BE2C (cell line): ENCODE measurements at regions not wholly inside any gene's neighbourhood (a gene's known extent, or its start where the extent isn't known, plus 50 kb on each side); places are given as distances from the start of the nearest gene placed in this dataset.

Source experiments
- DNase-seq: peaks from one replicate; pipeline ENCODE4 v3.0.0-alpha.2; 2020
- H3K27me3 ChIP-seq: fragments of 250-450 bp; sonication (Bioruptor Pico); 2 replicates; pipeline ENCODE4 v1.5.1; 2020; ENCODE audit warnings: mild to moderate bottlenecking
- H3K36me3 ChIP-seq: fragments of 250-450 bp; sonication (Bioruptor Pico); 2 replicates; pipeline ENCODE4 v1.5.1; 2020; ENCODE audit warnings: mild to moderate bottlenecking
- H3K4me1 ChIP-seq: fragments of 250-450 bp; sonication (Bioruptor Pico); 2 replicates; pipeline ENCODE4 v1.5.1; 2020
- H3K4me3 ChIP-seq: 2 replicates; pipeline ENCODE4 v1.5.1; 2011; ENCODE audit warnings: low read depth, low read length
- H3K9me3 ChIP-seq: fragments of 250-450 bp; sonication (Bioruptor Pico); 2 replicates; pipeline ENCODE4 v1.5.1; 2020
- TF ChIP-seq, protein P1 (sequence below): IDR thresholded peaks from 2 replicates; pipeline ENCODE4 v1.5.1; 2012; ENCODE audit warnings: mild to moderate bottlenecking, low read depth, low read length

DNA sequence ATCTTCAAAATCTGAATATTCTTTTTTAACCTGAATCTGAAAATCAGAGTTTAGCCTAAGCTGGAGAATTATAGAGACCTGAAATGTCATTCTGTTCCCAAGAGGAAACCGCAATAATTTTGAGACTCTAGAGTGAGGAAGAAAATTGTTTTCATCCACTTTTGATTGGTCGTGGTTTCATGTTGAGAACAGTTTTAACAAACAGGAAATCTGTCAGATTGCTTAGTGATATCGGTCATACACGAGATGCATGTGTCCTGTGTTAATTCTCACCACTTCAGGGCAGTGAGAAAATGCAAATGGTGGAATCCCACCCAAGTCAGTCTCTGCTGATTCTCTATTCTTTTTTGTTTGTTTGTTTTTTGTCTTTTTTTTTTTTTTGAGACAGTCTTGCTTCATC, 1498.5 kb upstream of the TMEM132C start:
- no peak overlapping the region for H3K4me3 ChIP-seq
- TF ChIP-seq, protein P1, sequence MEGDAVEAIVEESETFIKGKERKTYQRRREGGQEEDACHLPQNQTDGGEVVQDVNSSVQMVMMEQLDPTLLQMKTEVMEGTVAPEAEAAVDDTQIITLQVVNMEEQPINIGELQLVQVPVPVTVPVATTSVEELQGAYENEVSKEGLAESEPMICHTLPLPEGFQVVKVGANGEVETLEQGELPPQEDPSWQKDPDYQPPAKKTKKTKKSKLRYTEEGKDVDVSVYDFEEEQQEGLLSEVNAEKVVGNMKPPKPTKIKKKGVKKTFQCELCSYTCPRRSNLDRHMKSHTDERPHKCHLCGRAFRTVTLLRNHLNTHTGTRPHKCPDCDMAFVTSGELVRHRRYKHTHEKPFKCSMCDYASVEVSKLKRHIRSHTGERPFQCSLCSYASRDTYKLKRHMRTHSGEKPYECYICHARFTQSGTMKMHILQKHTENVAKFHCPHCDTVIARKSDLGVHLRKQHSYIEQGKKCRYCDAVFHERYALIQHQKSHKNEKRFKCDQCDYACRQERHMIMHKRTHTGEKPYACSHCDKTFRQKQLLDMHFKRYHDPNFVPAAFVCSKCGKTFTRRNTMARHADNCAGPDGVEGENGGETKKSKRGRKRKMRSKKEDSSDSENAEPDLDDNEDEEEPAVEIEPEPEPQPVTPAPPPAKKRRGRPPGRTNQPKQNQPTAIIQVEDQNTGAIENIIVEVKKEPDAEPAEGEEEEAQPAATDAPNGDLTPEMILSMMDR: no peak
- H3K4me1 ChIP-seq: no peaks in the 10 kb centered on the region
- no peaks in the 10 kb centered on the region for H3K27me3 ChIP-seq
- no peaks in the 10 kb centered on the region; the same call in 1 of the 2 replicates for H3K9me3 ChIP-seq
- no peaks in the 10 kb centered on the region for H3K36me3 ChIP-seq
- DNase-seq: no peak

DNA sequence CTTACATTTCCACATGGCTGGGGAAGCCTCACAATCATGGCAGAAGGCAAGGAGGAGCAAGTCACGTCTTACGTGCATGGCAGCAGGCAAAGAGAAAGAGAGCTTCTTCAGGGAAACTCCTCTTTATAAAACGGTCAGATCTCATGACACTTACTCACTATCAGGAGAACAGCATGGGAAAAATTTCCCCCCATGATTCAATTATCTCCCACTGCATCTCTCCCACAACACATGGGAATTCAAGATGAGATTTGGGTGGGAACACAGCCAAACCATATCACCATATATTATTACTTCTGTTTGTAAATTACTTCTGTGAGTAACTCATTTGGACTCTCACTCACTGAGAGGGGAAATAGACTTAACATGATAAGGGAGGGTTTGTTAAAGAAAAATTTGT, 1496.8 kb upstream of the TMEM132C start:
- no peaks in the 10 kb centered on the region for H3K4me1 ChIP-seq
- no peaks in the 10 kb centered on the region for H3K27me3 ChIP-seq
- TF ChIP-seq, protein P1: no peak
- no peaks in the 10 kb centered on the region; the same call in 1 of the 2 replicates for H3K9me3 ChIP-seq
- H3K4me3 ChIP-seq: no peak overlapping the region
- no peaks in the 10 kb centered on the region for H3K36me3 ChIP-seq
- no peak for DNase-seq

DNA sequence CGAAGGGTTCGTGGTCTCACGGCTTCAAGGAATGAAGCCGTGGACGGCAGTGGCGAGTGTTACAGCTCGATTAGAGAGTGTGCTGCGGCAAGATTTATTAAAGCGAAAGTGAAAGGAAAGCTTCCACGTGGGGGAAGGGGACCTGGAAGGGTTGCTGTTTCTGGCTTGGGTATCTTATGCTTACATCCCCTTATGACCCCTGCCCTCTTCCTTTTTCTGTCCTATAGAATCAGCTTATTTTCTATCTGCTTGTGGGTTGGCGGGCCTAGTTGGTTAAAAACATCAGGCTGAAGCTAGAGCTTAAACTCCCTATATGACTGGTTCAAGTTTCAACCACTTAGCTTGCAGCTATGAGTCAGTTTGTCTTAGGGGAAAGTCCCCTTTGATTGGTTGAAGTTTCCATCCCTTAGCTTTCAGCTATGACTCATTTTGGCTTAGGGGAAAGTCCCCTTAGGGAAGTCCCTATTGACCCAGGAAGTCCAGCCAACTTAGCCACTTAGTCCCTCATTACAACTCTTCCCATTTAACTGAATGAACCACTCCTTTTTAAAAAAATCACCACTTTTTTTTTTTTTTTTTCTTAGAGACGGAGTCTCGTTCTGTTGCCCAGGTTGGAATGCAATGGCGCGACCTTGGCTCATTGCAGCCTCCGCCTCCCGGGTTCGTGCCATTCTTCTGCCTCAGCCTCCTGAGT, 1494.7 kb upstream of the TMEM132C start:
- no peaks in the 10 kb centered on the region for H3K4me1 ChIP-seq
- TF ChIP-seq, protein P1: no peak
- no peaks in the 10 kb centered on the region; the same call in none of the 2 replicates for H3K9me3 ChIP-seq
- DNase-seq: no peak
- H3K27me3 ChIP-seq: no peaks in the 10 kb centered on the region
- peak overlapping the region; percentile 26; the same call in 1 of the 2 replicates for H3K4me3 ChIP-seq
- no peaks in the 10 kb centered on the region for H3K36me3 ChIP-seq

DNA sequence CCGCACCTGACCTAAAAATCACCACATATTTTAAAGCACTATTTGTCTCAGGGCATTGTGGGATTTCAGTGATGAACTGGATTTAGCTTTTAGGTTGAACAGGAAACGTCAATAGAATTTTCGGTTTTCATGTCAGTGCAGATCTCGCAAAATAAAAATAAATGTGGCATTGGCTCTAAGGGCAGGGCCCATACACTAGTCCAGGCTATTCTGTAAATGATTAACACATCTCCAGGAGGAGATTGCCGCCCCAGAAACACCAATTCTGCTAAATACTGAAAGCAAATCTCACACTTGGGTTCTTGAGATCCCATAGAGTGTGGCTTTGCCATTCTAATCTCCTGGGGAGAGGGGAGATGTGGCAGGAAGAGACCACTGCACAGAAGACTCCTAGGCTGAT, 1494.0 kb upstream of the TMEM132C start:
- no peaks in the 10 kb centered on the region for H3K36me3 ChIP-seq
- no peak for DNase-seq
- H3K9me3 ChIP-seq: no peaks in the 10 kb centered on the region; the same call in none of the 2 replicates
- no peaks in the 10 kb centered on the region for H3K4me1 ChIP-seq
- TF ChIP-seq, protein P1: no peak
- no peaks in the 10 kb centered on the region for H3K27me3 ChIP-seq
- H3K4me3 ChIP-seq: no peak overlapping the region

DNA sequence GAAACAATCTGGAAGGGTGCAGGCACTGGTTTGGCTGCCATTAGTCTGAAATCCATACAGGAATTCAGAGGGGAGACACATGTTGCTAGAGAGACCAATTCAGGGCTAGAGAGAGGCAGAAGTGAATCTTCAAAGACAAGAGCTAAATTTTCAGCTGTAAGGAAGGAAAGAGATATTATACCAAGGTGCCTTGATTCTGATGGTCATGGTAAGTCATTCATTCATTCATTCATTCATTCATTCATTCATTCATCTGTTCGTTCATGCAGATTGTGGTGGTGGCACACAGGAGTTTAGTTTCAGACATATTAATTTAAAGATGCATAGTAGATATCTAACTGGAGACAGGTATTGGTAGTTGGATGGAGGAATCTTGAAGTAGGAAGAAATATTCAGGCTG, 1493.5 kb upstream of the TMEM132C start:
- TF ChIP-seq, protein P1: no peak
- no peak overlapping the region for H3K4me3 ChIP-seq
- H3K36me3 ChIP-seq: no peaks in the 10 kb centered on the region
- no peaks in the 10 kb centered on the region for H3K4me1 ChIP-seq
- H3K27me3 ChIP-seq: no peaks in the 10 kb centered on the region
- H3K9me3 ChIP-seq: no peaks in the 10 kb centered on the region; the same call in none of the 2 replicates
- no peak for DNase-seq

DNA sequence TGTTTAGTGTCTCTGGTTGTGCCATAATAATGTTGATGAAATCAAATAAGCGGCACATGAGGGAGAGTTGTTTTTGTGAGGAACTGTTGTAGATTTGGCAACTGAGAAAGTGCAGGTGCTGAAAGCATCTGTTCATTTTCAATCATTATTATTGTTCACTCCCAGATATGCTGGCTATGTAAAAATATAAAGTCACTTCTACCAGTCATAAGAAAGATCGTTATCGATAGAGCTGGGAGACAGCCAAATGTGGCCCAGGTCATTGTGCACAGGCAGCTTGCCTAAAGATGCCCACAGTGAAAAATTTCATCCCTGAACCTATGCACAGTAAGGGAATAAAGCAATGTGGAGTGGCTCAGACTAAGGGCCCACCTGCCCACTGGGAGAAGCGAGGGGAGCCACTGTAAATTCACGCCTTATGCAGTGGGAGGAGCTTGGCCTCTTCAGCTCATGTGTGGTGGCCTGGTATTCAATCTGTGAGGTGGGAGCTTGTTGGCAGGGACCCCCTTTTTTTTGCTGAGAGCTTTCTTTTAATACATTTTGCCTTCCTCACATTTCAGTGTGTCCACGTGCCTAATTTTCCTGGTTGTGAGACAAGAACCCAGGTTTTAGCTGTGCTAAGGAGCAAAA, 1490.8 kb upstream of the TMEM132C start:
- DNase-seq: no peak
- TF ChIP-seq, protein P1: no peak
- H3K4me3 ChIP-seq: no peak overlapping the region
- H3K27me3 ChIP-seq: no peaks in the 10 kb centered on the region
- no peaks in the 10 kb centered on the region for H3K36me3 ChIP-seq
- H3K4me1 ChIP-seq: no peaks in the 10 kb centered on the region
- H3K9me3 ChIP-seq: no peaks in the 10 kb centered on the region; the same call in 1 of the 2 replicates
